LNCAP (cell line): ENCODE measurements at regions not wholly inside any gene's neighbourhood (a gene's known extent, or its start where the extent isn't known, plus 50 kb on each side); places are given as distances from the start of the nearest gene placed in this dataset.

Source experiments
- TF ChIP-seq, protein P1 (sequence below): fragments of 450-650 bp; IDR thresholded peaks from 2 replicates; pipeline ENCODE4 v1.5.1; 2017; ENCODE audit warnings: mild to moderate bottlenecking

- TF ChIP-seq, protein P1, sequence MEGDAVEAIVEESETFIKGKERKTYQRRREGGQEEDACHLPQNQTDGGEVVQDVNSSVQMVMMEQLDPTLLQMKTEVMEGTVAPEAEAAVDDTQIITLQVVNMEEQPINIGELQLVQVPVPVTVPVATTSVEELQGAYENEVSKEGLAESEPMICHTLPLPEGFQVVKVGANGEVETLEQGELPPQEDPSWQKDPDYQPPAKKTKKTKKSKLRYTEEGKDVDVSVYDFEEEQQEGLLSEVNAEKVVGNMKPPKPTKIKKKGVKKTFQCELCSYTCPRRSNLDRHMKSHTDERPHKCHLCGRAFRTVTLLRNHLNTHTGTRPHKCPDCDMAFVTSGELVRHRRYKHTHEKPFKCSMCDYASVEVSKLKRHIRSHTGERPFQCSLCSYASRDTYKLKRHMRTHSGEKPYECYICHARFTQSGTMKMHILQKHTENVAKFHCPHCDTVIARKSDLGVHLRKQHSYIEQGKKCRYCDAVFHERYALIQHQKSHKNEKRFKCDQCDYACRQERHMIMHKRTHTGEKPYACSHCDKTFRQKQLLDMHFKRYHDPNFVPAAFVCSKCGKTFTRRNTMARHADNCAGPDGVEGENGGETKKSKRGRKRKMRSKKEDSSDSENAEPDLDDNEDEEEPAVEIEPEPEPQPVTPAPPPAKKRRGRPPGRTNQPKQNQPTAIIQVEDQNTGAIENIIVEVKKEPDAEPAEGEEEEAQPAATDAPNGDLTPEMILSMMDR, result no peak
These were observed 225.9 kb upstream of the POU3F1 start for GRCh38 chr1:38272515-38272914.

GRCh38 chr1:38270849-38271633 is 224.4 kb upstream of the POU3F1 start:
- TF ChIP-seq, protein P1, result no peak

DNA sequence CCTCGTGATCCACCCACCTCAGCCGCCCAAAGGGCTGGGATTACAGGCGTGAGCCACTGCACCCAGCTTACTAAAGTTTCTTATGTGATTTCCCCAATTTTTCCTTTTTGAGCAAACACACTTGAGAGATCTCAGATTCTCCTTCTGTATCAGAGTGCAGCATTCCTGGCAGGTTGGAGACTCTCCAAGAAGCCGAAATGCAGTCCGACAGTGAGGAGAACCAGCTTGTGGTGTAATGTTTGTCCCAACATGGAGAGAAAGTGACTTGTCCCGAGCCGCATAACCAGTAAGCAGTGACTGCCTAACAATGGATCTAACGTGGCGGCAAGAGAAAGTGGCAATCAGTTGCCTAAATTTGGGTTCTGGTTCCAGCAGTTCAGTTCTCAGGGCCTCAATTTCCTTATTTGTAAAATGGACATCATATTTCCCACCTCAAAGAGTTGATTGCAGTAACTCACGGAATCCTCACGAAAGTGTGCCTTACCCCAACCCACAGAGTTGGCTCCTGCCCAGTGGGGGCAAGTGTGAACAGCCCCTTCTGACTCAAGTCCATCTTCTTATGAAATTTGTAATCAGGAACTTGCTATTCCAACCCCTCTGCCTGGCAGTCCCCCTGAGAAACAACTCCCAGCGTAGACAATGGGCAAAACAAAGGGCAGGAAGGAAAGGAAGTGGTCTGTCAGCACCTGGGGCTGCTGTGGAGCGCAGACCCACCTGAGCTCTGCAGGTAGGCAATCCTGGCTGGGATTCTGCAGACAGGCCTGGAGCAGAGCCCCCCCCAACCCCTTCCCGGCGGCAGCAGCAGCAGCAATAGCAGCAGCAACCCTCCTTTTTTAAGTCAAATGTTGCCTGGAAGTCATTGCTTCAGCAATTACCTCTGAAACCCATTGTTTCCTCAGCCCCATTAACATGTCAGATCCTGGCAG is 223.6 kb upstream of the POU3F1 start:
- TF ChIP-seq, protein P1, result no peak

- TF ChIP-seq, protein P1, result no peak
These were observed 221.6 kb upstream of the POU3F1 start for GRCh38 chr1:38268226-38268625.

- TF ChIP-seq, protein P1, result no peak
These were observed 220.7 kb upstream of the POU3F1 start for GRCh38 chr1:38267037-38268036.

GRCh38 chr1:38266197-38266520 is 219.6 kb upstream of the POU3F1 start:
- TF ChIP-seq, protein P1, result no peak
